Upper lobe of left lung (tissue), 4 donors: ENCODE measurements at regions not wholly inside any gene's neighbourhood (a gene's known extent, or its start where the extent isn't known, plus 50 kb on each side); places are given as distances from the start of the nearest gene placed in this dataset.

Experiments used
- CTCF ChIP-seq, 6 experiments: fragments of 450-650 bp in 4 of 6; fragments of 200-600 bp in 2 of 6; sonication (generic) in 2 of 6; IDR thresholded peaks; one replicate each; pipeline ENCODE4 v1.5.1; 2016 to 2019; ENCODE audit warnings: antibody characterized with exemption in 6 of 6
- EP300 ChIP-seq, 4 donors: sonication (generic); formaldehyde crosslinking; IDR thresholded peaks; one replicate each; pipeline ENCODE4 v1.5.1; 2017; ENCODE audit warnings: antibody characterized with exemption in 4 of 4, control low read depth in 2 of 4
- POLR2A ChIP-seq, 4 donors: fragments of 450-650 bp; IDR thresholded peaks; one replicate each; pipeline ENCODE4 v1.5.1; 2016 to 2017; ENCODE audit warnings: antibody characterized with exemption in 4 of 4, mild to moderate bottlenecking in 2 of 4

- TF ChIP-seq EP300 (IDR thresholded peaks at IDR 0.05): no peak
- TF ChIP-seq CTCF (IDR thresholded peaks at IDR 0.05): no peak
- TF ChIP-seq POLR2A (IDR thresholded peaks at IDR 0.05): no peak
These were observed 77.2 kb upstream of the CDC42BPA start for GRCh38 chr1:227395426-227396028.
